ENCODE measurements at regions not wholly inside any gene's neighbourhood (a gene's known extent, or its start where the extent isn't known, plus 50 kb on each side); places are given as distances from the start of the nearest gene placed in this dataset.

- no peak for DNase-seq
- Mint-ChIP-seq H3K4me3 (no peak overlapping the region), H3K27me3 (ENCODE audit: insufficient read depth) (peaks cover 2% of the 10 kb centered on the region), H3K27ac (no peak overlapping the region), H3K4me1 (ENCODE audit: low read depth) (no peaks in the 10 kb centered on the region), H3K36me3 (ENCODE audit: low read depth) (peaks cover 6% of the 10 kb centered on the region; the same call in 1 of the 2 replicates), H3K9me3 (peaks cover 13% of the 10 kb centered on the region)
- TF ChIP-seq CTCF (IDR thresholded peaks at IDR 0.05) = no peak
Measured at GRCh38 chr22:47231759-47232158, 469.3 kb downstream of the TBC1D22A start.

DNA sequence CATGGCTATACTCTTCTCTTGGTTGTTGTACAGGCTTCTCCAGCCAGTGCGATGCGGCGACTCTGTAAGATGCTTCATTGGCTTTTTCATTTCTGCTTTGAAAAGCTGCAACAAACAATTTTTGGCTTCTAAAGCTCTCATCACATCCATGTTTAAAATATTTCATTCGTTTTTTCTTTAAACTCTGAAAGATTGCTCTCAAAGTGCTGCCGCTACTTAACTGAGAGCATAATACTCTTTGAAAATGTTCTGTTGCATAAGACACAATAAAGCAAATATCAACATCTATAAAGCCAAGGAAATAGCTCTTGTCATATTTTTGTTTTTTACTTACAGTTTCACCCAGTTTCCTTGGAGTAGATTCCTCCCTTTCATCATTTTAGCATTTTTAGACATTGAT lies 468.3 kb downstream of the TBC1D22A start:
- Mint-ChIP-seq H3K27ac (no peak overlapping the region), H3K4me1 (ENCODE audit: low read depth) (no peaks in the 10 kb centered on the region), H3K9me3 (peaks cover 13% of the 10 kb centered on the region), H3K27me3 (ENCODE audit: insufficient read depth) (peaks cover 2% of the 10 kb centered on the region), H3K36me3 (ENCODE audit: low read depth) (peaks cover 6% of the 10 kb centered on the region; the same call in 1 of the 2 replicates), H3K4me3 (no peak overlapping the region)
- TF ChIP-seq CTCF (IDR thresholded peaks at IDR 0.05) = no peak
- DNase-seq = no peak

DNA sequence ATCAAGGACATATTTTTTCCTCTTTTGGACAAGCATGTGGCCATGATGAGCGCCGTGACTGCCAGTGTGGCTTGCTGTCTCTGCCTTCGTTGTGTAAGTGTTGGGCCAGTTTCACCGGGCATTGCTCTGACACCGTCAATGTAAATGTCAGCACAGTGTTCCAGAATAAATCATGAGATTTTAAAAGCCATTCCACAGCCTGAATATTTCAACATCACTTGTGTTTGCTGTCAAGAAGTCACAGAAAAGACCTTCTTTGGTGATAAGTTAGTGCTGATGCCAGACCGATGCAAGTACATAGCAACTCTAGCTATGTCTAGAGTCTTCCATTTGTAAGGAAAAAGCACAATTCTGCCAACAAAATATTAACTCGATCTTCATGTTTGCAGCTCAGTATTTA lies 467.8 kb downstream of the TBC1D22A start:
- no peaks in the 10 kb centered on the region for H3K4me1 Mint-ChIP-seq (ENCODE audit: low read depth)
- H3K27me3 Mint-ChIP-seq (ENCODE audit: insufficient read depth) = peaks cover 2% of the 10 kb centered on the region
- no peak overlapping the region for H3K27ac Mint-ChIP-seq
- H3K36me3 Mint-ChIP-seq (ENCODE audit: low read depth) = peaks cover 6% of the 10 kb centered on the region; the same call in 1 of the 2 replicates
- no peak for DNase-seq
- TF ChIP-seq CTCF (IDR thresholded peaks at IDR 0.05) = no peak
- H3K4me3 Mint-ChIP-seq = no peak overlapping the region
- peaks cover 13% of the 10 kb centered on the region for H3K9me3 Mint-ChIP-seq

DNA sequence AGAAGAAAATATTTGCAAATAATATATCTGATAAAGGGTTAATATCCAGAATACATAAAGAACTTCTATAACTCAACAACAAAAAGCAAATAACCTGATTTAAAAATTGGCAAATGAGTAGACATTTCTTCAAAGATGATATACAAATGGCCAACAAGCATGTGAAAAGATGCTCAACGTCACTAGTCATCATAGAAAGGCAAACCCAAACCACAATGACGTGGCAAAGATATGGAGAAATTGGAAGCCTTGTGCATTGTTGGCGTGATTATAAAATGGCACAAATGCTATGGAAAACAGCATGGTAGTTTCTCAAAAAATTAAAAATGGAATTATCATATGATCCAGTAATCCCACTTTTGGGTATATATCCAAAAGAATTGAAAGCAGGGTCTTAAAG lies 466.3 kb downstream of the TBC1D22A start:
- DNase-seq = no peak
- TF ChIP-seq CTCF (IDR thresholded peaks at IDR 0.05) = no peak
- Mint-ChIP-seq H3K9me3 (peaks cover 7% of the 10 kb centered on the region), H3K4me1 (ENCODE audit: low read depth) (no peaks in the 10 kb centered on the region), H3K27me3 (ENCODE audit: insufficient read depth) (peaks cover 2% of the 10 kb centered on the region), H3K4me3 (no peak overlapping the region), H3K36me3 (ENCODE audit: low read depth) (peaks cover 6% of the 10 kb centered on the region; the same call in 1 of the 2 replicates), H3K27ac (no peak overlapping the region)

DNA sequence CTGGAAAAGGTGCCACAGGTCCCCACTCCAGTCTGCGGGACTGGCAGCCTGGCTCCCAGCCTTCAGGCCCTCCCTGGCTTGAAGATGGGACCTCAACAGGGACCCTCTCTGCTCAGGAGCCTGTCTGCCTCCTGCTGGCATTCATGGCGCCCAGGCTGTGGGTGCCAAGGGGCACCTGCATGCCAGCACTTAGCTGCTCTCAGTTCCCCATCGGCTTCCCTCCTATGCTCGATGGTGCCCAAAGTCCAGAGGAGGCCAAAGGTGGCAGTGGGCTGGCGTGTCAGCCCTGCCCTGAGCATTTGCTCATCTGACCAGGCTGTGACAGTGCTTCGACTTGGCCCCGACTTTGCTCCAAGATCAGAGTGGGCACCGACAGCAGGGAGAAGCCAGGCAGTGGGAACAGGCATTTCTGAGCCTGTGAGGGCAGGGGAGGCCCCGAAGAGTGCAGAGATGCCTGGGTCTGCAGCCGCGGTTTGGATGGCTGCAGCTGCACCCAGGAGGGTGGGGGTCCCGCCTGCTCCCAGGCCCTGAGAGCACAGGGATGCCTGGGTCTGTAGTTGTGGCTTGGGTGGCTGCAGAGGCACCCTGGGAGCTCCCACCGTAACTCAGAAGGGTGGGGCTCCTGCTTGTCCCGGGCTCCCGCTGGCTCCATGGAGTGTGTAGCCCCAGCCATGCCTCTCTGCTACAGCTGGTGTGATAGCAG lies 463.6 kb downstream of the TBC1D22A start:
- no peaks in the 10 kb centered on the region; the same call in none of the 2 replicates for H3K9me3 Mint-ChIP-seq
- H3K4me3 Mint-ChIP-seq = no peak overlapping the region
- H3K4me1 Mint-ChIP-seq (ENCODE audit: low read depth) = no peaks in the 10 kb centered on the region
- TF ChIP-seq CTCF (IDR thresholded peaks at IDR 0.05) = no peak
- no peak for DNase-seq
- H3K27me3 Mint-ChIP-seq (ENCODE audit: insufficient read depth) = no peaks in the 10 kb centered on the region
- H3K27ac Mint-ChIP-seq = no peak overlapping the region
- H3K36me3 Mint-ChIP-seq (ENCODE audit: low read depth) = no peaks in the 10 kb centered on the region
